ENCODE measurements at regions not wholly inside any gene's neighbourhood (a gene's known extent, or its start where the extent isn't known, plus 50 kb on each side); places are given as distances from the start of the nearest gene placed in this dataset.

DNA sequence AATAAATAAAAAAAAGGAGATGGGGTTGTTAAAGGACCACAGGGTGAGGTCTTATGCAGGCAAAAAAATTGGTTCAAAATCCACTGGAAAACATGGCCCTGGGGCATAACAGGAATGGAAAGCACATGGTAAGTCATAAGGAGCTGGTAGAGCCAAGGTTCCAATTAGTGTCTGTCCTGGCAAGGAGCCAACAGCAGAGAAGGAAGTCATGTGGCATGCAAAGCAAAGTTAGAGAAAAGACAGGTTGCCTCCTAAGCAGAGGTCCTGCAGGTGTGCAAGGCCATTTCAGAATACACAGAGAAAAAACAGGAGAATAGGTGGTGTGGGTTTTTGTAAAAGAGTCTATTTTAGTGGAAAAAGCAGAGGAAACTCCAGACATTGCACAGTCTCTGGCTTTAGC is 1881.7 kb downstream of the ARAP2 start:
- no peaks in the 10 kb centered on the region for H4K20me1 ChIP-seq (ENCODE audit: insufficient read depth, low read length)
- H3K9me3 ChIP-seq (ENCODE audit: low read length): no peaks in the 10 kb centered on the region
- no peak overlapping the region for H2AFZ ChIP-seq (ENCODE audit: low read length)
- no peaks in the 10 kb centered on the region for H3K9me2 ChIP-seq (ENCODE audit: low read depth, low read length)
- H3K27ac ChIP-seq (ENCODE audit: low read depth, low read length, poor library complexity, severe bottlenecking): no peak overlapping the region
- H3K36me3 ChIP-seq (ENCODE audit: insufficient read depth, low read length): no peaks in the 10 kb centered on the region
- H3K27me3 ChIP-seq (ENCODE audit: insufficient read depth, low read length): no peaks in the 10 kb centered on the region
- H3K4me2 ChIP-seq (ENCODE audit: low read length): no peak overlapping the region
- H3K9ac ChIP-seq (ENCODE audit: low read length): no peak overlapping the region
- no peaks in the 10 kb centered on the region for H3K79me2 ChIP-seq (ENCODE audit: insufficient read depth, low read length)
- no peaks in the 10 kb centered on the region for H3K4me1 ChIP-seq (ENCODE audit: insufficient read depth, low read length, severe bottlenecking)
- H3F3A ChIP-seq (ENCODE audit: insufficient read depth, low read length): no peaks in the 10 kb centered on the region
- TF ChIP-seq, protein P1, sequence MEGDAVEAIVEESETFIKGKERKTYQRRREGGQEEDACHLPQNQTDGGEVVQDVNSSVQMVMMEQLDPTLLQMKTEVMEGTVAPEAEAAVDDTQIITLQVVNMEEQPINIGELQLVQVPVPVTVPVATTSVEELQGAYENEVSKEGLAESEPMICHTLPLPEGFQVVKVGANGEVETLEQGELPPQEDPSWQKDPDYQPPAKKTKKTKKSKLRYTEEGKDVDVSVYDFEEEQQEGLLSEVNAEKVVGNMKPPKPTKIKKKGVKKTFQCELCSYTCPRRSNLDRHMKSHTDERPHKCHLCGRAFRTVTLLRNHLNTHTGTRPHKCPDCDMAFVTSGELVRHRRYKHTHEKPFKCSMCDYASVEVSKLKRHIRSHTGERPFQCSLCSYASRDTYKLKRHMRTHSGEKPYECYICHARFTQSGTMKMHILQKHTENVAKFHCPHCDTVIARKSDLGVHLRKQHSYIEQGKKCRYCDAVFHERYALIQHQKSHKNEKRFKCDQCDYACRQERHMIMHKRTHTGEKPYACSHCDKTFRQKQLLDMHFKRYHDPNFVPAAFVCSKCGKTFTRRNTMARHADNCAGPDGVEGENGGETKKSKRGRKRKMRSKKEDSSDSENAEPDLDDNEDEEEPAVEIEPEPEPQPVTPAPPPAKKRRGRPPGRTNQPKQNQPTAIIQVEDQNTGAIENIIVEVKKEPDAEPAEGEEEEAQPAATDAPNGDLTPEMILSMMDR (IDR thresholded peaks at IDR 0.05; ENCODE audit: low read length): no peak
- TF ChIP-seq EZH2 (IDR thresholded peaks at IDR 0.05; ENCODE audit: borderline replicate concordance, low read length): no peak
- no peak overlapping the region for H3K4me3 ChIP-seq (ENCODE audit: low read depth, low read length, poor library complexity, severe bottlenecking)

GRCh38 chr4:34363842-34364241 is 1880.5 kb downstream of the ARAP2 start:
- Histone ChIP-seq H3K9me3 (ENCODE audit: low read length) (no peaks in the 10 kb centered on the region), H3K27me3 (ENCODE audit: insufficient read depth, low read length) (no peaks in the 10 kb centered on the region), H3K9ac (ENCODE audit: low read length) (no peak overlapping the region), H3K9me2 (ENCODE audit: low read depth, low read length) (no peaks in the 10 kb centered on the region), H3K4me2 (ENCODE audit: low read length) (no peak overlapping the region), H3K4me1 (ENCODE audit: insufficient read depth, low read length, severe bottlenecking) (no peaks in the 10 kb centered on the region), H2AFZ (ENCODE audit: low read length) (no peak overlapping the region), H4K20me1 (ENCODE audit: insufficient read depth, low read length) (no peaks in the 10 kb centered on the region), H3K27ac (ENCODE audit: low read depth, low read length, poor library complexity, severe bottlenecking) (no peak overlapping the region), H3K36me3 (ENCODE audit: insufficient read depth, low read length) (no peaks in the 10 kb centered on the region), H3K79me2 (ENCODE audit: insufficient read depth, low read length) (no peaks in the 10 kb centered on the region), H3F3A (ENCODE audit: insufficient read depth, low read length) (no peaks in the 10 kb centered on the region), H3K4me3 (ENCODE audit: low read depth, low read length, poor library complexity, severe bottlenecking) (no peak overlapping the region)
- TF ChIP-seq EZH2 (IDR thresholded peaks at IDR 0.05; ENCODE audit: borderline replicate concordance, low read length): no peak
- TF ChIP-seq, protein P1 (IDR thresholded peaks at IDR 0.05; ENCODE audit: low read length): no peak

GRCh38 chr4:34365946-34366345 is 1878.4 kb downstream of the ARAP2 start:
- no peaks in the 10 kb centered on the region for H3F3A ChIP-seq (ENCODE audit: insufficient read depth, low read length)
- no peak overlapping the region for H3K27ac ChIP-seq (ENCODE audit: low read depth, low read length, poor library complexity, severe bottlenecking)
- no peaks in the 10 kb centered on the region for H3K36me3 ChIP-seq (ENCODE audit: insufficient read depth, low read length)
- no peak overlapping the region for H3K9ac ChIP-seq (ENCODE audit: low read length)
- H2AFZ ChIP-seq (ENCODE audit: low read length): no peak overlapping the region
- H3K4me1 ChIP-seq (ENCODE audit: insufficient read depth, low read length, severe bottlenecking): no peaks in the 10 kb centered on the region
- H4K20me1 ChIP-seq (ENCODE audit: insufficient read depth, low read length): no peaks in the 10 kb centered on the region
- no peak overlapping the region for H3K4me3 ChIP-seq (ENCODE audit: low read depth, low read length, poor library complexity, severe bottlenecking)
- TF ChIP-seq EZH2 (IDR thresholded peaks at IDR 0.05; ENCODE audit: borderline replicate concordance, low read length): no peak
- TF ChIP-seq, protein P1 (IDR thresholded peaks at IDR 0.05; ENCODE audit: low read length): no peak
- no peak overlapping the region for H3K4me2 ChIP-seq (ENCODE audit: low read length)
- no peaks in the 10 kb centered on the region for H3K79me2 ChIP-seq (ENCODE audit: insufficient read depth, low read length)
- H3K9me2 ChIP-seq (ENCODE audit: low read depth, low read length): no peaks in the 10 kb centered on the region
- no peaks in the 10 kb centered on the region for H3K27me3 ChIP-seq (ENCODE audit: insufficient read depth, low read length)
- no peaks in the 10 kb centered on the region for H3K9me3 ChIP-seq (ENCODE audit: low read length)

Measured in OCI-LY1 (cell line).